T-helper 2 cell treated with Interferon-gamma antibody and Interleukin-4, amounts not matched to agents 100 ng/mL and 5 ng/mL, for 36 hours (primary cell): ENCODE measurements at regions not wholly inside any gene's neighbourhood (a gene's known extent, or its start where the extent isn't known, plus 50 kb on each side); places are given as distances from the start of the nearest gene placed in this dataset.
"Not testable (repeated sequence)": the region's sequence is repeated elsewhere in the genome, so short reads cannot be mapped to it uniquely, and the experiment has no call there.

Source experiments
- intact Hi-C: fragments of 100-400 bp; cut with micrococcal nuclease; formaldehyde crosslinking; loops from one replicate; pipeline ENCODE4 v1.15.1; 2023

DNA sequence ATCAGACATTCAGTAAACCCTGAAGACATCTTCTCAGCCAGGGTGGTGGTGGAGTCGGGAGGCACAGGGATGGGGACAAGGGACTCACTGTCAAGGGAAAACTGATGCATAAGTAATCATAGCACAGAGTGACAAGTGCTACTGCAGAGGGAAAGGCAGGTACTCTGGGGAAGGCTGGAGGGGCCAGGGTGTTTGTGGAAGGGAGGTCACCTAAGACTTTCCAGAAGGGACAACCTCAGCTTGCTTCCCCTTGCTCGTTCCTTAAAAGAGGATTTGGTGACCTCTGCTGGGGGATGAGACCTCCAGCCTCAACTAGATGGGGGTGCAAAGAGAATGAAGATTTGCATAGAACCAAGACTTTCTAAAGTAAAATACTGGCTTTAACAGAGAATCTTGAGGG is 99.5 kb downstream of the SLC4A3 start:
- intact Hi-C loops, result no loop called here

DNA sequence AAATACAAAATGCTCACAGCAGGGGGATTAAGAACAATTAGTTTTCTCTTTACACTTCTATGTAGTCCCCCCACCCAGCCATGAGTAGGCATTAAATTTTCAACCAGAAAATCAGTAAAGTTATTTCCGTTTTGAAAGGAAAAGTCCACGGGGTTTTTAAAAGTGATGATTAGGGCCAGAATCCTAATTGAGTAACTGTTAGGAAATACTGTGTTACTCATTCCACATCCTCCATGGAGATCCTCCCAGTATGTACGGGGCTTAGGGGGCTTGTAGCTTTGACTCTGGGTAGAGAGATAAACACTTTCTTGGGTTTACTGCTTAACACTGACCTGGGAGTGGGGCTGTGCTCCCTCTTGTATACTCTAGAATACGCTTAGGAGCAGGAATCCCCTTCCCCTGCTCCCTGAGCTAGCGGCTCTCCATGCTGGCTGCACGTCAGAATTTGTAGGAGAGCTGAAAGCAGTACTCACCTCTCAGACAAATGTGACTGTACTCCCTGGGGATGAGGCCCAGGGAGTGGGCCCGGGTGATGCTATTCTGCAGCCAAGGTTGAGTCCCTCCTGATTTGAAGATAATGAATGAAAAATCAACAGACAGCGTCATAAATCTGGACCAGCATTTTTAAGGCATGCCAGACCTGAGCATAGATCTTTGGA is 100.5 kb downstream of the SLC4A3 start:
- intact Hi-C loops, result no loop called here

DNA sequence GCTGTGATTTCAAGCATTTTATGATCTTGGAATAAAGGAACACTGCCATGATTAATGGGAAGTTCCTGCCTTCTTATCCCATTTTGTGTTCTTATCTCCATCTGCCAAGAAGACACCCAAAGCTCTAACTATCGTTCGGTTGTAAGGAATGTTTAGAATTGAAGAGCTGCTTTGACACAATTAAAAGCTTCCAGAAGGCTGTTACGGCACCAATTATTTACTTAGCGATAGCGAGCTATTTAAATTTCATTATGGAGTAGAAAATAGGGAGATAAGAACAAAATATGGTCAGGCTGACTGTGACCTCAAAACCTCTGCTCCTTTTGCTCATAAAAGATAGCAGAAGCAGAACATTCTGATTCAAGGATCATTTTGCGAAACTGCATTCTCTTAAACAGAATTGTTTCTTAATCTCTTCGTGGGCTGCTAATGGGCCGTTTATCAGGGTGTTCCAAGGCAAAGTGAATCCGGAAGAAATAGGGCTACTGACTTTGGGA is 101.6 kb downstream of the SLC4A3 start:
- intact Hi-C loops, result no loop called here

DNA sequence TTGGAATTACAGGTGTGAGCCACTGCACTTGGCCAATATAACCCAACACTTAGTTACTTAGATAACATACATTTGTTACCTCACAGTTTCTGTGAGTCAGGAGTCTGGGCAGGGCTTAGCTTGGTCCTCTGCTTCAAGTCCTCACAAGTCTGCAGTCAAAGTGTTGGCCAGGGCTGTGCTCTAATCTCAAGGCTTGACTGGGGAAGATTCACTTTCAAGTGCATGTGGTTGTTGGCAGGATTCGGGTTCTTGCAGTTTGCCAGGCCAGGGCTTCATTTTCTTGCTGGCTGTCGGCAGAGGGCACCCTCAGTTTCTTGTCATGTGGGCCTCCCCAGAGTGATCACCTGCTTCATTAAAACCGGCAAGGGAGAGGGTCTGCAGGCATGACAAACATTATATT is 103.7 kb downstream of the SLC4A3 start:
- intact Hi-C loops, result no loop called here

DNA sequence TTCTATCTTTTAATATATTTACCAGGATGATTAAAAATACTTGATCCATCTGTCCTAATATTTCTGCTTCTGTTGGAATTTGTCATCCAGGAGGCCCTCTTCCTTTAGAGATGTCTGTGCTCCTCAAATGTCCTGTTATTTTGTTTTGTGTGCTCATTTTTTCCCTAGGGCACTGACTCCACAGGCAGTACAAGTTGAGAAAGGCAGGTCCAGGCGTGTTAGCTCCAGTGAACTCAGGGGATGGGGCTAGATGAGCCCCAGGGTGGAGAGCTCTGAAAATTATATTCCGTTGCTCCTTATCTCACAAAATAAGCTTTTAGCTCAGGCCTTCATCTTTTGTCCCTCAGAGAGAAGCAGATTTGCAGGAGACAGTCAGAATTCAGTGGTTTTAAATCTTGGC is 105.7 kb downstream of the SLC4A3 start:
- intact Hi-C loops, result no loop called here

DNA sequence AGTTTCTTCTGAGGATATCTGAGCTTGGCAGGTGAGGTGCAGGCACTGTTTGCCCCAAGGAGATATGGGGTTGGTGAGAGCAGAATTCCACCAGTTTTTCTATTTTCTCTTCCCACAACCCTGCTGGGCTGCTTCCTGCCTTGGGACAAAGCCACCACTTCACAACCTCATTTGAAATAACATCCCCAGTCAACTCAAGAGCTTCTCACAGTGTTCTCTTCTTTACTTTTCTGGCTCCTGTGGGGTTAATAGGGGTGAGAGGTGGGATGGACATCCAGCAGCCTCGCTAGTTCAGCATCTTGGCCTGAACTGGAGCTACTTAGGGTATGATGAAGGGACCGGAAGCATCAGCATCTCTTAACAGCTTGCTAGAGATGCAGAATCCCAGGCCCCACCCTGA is 106.3 kb downstream of the SLC4A3 start:
- intact Hi-C loops, result no loop called here

DNA sequence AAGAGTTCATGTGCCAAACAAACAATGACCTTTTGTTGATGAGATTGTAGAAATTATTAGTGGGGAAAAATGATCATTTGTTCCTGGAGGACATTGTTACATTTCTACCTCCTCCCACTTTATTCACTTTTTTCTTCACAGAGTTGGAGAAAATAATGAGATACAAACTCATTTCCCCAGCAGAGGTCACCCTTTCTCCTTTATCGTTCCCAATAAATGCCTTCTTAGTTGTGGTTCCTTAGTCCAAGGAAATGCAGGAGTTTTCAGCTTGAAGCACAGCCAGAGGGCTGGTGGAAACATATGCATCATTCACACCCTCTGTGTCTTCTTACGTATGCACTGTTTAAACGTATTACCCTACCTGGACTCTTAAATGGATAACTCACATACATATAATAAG is 108.8 kb downstream of the SLC4A3 start:
- intact Hi-C loops, result loop anchor here (2.0 kb wide), 1 partner anchor 1837 kb away; the partner anchor contains the start of gene EPHA4

DNA sequence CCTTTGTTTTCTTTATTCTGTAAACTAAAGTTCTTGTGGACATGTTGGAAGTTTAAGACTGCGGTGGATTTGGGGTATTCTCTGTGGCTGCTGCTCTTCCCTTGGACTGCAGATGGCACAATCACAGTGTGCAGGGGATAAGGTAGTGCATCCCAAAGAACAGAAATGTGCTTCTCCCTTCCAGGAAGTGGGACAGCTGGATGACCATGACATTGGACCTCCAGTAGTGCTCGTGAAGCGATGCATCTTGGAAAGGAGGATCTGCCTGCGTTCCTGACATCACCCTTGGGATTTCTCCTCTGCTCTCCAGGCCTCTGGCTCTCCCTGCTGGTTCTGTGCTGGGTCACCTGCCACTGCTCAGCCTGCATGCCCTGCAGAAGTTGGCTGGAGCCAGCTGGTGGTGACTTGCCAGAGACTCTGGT is 109.9 kb downstream of the SLC4A3 start:
- intact Hi-C loops, result loop anchor here (2.0 kb wide), 1 partner anchor 1836 kb away; the partner anchor contains the start of gene EPHA4

DNA sequence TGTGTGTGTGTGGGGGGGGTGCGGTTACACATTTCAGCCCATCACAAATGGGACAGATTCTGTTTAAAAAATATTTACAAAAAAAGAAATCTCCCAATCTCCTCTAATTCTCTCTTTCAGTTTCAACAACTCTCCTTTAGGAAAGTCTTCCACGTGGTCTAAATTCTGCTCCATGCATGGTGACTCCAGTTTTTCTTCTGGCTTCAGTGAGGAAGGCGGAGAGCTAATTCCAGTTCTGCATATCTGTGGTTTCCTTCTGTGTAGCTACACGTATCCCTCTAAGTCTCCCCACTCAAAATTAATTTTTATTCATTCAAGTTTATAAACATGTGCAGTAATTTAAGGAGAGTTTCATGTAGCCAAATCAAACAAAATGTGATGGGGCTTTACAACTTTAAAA is 111.6 kb downstream of the SLC4A3 start:
- intact Hi-C loops, result no loop called here

DNA sequence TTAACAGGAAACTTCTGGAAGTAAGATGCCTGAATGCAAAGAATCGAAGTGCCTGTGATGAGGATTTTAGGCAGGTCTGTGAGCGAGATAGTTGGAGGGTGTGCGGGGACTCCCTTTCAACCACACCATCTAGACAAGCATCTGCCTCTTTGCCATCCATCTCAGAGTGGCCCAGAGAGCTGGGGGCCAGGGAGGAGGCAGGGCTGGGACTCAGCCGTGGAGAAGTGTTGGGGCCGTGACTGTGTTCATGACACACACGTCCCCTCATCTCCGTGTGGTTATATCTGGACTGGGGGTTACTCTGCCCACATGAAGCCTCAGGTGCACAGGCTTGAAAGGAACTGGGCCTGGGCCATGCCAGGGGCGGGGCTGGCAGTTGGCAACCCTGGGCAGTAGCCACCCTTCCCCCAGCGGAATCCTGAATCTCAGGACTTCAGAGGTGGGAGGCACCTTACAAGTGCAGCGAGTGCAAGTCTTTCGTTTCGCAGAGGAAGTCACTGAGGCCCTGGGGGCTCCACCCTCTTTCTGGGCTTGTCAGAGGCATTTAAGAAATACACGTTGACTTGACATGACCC is 112.5 kb downstream of the SLC4A3 start:
- intact Hi-C loops, result no loop called here

DNA sequence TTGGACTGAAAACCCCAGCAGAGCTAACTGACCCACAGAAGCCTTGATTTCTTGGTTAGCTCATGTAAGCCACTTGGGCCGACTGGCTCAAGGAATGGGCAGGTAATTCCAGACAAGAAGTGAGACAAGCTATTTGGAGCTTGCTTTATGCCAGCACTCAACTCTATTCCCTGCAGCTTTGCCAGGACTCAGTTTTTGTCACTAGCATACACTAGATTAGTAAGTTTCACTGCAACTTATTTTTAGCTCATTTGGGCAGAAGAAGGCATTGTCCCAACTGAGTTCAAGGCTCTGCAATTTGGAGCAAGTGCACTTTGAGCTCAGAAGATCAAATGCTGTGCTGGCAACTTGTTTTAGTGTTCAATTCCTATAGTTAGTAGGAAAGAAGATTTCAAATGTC is 116.1 kb downstream of the SLC4A3 start:
- intact Hi-C loops, result no loop called here

DNA sequence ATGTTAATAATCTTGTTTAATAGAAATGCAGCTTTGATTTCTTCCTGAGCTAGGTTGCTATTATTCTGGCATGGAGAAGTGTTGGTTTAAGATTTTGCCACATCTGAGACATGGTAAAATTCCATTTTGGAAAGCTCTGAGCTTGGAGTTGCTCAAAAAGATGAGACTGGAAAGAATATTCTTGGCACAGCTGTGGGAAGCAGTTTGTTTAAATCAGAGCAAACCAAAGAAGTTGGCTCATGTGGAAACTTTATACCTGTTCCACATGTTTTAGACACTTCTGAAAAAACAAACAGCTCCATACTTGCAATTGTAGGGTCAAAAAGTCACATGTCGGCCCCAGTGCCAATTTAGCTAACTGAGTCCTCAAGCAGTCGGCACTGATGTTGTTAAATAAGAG is 116.6 kb downstream of the SLC4A3 start:
- intact Hi-C loops, result no loop called here

DNA sequence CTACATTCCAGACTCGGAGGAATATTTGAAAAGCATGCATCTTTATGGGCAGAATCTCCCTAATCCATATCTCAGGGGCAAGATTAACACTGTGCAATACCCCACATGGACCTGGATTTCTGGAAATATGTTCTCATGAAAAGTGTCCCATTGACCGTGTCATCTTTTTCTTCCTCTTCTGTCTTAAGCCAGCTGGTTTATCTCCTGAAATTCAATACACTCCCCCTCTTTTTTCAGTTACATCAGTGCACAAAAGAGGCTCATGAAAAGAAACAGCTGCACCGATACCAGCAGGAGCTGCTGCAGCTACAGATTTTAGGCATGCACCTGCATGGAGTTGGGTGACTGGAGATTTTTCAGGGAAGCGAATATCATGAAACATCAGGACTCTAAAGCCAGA is 117.2 kb downstream of the SLC4A3 start:
- intact Hi-C loops, result no loop called here

DNA sequence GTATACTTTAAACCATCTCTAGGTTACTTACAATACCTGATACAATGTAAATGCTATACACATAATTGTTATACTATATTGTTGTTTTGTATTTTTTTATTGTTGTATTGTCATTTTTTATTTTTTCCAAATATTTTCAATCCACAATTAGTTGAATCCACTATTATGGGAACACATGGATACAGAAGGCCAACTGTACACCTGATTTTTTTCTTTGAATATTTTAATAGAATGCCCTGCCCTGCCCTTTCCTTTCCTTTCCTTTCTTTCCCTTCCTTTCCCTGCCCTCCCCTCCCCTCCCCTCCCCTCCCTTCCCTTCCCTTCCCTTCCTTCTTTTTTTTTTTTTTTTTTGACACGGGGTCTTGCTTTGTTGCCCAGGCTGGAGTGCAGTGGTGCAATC is 120.2 kb downstream of the SLC4A3 start:
- intact Hi-C loops, result no loop called here

DNA sequence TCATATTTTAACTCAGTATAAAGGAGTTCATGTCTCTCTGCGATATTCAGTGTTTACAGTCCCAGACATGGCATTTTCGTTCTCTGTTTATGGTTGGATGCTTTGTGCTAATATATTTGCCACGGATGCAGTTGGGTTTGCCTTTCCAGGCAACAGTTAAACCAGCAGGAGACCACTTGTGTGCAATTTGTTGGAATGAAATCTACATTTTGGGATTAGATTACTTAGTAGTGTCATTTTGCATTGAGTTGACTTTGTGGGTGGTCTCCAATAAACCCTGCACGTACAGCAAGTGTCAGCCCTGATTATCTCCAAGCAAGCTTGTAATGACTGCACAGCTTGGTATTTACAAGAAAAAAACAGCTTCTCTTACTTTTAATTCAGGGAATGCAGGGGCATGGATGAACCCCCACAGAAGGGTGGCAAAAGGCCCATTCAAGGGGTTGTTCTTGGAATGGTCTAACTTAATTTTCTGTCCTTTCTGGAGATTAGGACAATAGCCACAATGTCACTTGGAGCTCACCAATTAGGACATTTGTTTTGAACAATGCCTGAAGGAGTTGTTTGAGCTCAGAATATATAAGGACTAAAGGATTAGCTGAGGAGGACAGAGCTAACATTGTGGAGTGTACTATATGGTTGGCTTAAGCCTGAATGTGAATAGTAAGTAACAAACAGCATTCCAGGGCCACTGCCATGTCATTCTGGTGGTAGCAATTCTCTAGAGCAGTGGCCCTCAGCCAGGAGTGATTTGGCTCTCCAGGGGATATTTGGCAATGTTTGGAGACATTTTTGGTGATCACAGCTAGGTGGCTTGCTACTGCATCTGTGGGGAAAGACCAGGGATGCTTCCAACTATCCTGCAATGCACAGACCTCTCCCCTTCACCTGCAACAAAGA is 121.5 kb downstream of the SLC4A3 start:
- intact Hi-C loops, result no loop called here

DNA sequence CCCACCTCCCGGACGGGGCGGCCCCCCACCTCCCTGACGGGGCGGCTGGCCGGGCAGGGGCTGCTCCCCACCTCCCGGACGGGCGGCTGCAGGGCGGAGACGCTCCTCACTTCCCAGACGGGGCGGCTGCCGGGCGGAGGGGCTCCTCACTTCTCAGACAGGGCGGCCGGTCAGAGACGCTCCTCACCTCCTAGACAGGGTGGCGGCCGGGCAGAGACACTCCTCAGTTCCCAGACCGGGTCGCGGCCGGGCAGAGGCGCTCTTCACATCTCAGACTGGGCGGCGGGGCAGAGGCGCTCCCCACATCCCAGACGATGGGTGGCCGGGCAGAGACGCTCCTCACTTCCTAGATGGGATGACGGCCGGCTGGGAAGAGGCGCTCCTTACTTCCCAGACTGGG is 123.7 kb downstream of the SLC4A3 start:
- intact Hi-C loops, result not testable (repeated sequence)

DNA sequence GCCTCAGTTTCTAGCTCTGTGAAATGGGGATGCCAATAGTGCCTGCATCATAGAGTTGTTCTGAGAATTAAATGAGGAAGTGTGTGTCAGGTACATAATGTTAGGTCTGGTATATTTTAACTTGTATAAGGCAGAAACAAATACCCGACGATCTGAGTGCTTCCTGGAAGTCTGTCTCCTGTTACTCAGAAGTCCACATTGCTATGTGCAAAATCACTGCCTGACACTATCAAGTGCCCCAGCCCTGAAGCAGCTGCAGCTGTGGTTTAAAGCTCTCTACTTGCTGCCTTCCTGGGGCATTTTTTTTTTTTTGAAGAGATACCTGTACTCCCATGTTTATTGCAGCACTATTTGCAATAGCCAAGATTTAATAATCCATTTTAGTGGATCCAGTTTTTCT is 125.3 kb downstream of the SLC4A3 start:
- intact Hi-C loops, result no loop called here

DNA sequence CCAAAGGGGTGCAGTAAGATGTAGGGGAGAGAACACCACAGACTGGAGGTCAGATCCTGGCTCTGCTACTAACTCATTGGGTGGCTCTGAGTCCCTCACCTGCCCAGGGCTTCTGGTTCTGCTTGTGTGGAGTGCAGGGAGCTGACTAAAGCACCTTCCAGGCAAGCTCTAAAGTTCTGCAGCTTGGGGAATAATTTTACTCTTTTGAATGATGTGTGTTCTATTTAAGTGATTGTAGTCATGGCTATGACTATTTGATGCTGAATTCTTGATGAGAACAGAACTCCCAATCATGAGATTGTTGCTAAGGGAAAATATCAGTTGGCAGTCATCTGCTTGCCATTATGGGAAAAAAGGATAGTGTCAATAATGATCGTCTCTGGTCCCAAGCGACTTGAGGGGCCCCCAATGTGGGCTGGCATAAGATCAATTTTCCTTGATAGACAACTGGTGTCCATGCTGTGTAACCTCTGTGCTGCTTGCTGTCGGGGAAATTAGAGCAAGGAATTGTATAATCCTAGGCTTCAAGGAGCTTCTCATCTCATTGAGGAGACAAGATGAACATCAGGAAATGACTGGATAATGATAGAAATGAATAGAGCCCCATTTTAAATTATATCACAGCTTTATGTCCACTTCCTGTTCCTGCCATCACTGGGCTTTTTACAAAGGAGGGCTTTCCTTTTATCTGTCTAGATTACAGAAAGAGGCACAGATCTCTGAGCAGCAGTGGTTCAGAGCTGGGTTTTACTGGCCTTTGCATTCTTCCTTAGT is 131.7 kb downstream of the SLC4A3 start:
- intact Hi-C loops, result no loop called here

DNA sequence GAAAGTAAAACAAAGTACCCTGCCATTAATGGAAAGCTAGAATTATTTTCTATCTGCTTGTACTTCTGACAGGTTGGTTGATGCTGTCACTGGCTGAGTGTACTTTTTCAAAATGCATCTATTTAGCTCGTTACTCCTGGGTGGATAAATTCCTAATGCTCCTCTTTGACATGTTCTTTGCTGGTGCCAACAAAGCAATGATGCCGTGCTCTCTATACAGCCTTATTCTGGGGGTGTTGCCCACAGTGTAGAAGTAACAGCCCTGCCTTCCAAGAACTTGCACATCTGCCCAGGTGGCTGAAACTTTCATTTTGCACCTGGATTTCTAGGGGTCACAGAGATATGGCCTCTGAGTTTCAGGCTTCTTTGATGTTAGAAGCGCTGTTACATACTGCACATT is 132.4 kb downstream of the SLC4A3 start:
- intact Hi-C loops, result no loop called here

DNA sequence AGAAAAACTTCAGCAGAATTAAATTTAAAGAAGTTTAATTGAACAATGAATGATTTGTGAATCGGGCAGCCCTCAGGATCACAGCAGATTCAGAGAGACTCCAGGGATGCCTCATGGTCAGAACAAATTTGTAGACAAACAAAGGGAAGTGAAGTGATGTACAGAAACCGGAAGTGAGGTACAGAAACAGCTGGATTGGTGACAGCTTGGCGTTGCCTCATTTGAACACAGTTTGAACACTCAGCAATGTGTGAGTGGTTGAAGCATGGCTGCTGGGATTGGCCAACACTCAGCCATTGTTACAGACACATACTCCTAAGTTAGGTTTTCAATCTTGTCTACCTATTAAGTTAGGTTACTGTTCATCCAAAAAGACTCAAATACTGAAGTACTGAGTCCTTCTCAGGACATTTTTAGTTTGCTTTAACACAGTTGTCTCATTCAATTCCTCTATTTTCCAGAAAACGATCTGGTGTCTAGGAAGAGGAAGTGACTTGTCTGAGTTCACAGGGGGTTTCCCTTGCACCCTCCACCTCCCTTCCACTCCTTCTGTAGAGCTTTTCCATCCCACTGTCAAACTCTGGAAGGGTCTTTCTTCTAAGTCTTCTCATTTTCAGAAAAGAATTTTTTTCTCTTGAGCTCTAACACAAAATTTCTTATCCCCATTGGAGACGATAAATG is 137.9 kb downstream of the SLC4A3 start:
- intact Hi-C loops, result no loop called here

DNA sequence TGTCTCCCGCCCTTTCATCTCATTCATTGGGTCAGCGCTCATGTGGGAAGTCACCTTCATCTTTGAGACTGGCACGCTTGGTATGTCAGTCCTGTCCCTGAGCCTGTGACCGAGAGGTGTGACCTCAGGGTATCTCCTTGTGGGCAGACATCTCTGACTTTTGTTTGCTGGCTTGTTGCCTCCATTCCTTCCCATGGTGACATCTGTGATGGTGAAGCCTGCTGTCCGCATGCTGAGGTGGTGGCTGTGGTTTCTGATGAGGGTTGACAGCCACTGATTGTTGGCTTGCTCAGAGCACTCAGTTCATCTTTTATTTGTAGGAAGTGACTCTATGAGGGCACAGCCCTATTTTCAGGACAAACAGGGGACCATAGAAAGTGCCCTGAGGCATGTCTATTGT is 139.2 kb downstream of the SLC4A3 start:
- intact Hi-C loops, result no loop called here
